ENCODE measurements at regions not wholly inside any gene's neighbourhood (a gene's known extent, or its start where the extent isn't known, plus 50 kb on each side); places are given as distances from the start of the nearest gene placed in this dataset.

- TF ChIP-seq ZSCAN16 (tag by site-specific recombination; IDR thresholded peaks at IDR 0.05) (no peak), ZNF692 (tag by site-specific recombination; IDR thresholded peaks at IDR 0.05) (no peak), ZNF26 (tag by site-specific recombination; IDR thresholded peaks at IDR 0.05) (no peak), KLF9 (tag by site-specific recombination; IDR thresholded peaks at IDR 0.05; ENCODE audit: low read depth) (no peak), ZFP3 (tag by site-specific recombination; IDR thresholded peaks at IDR 0.05; ENCODE audit: low read depth) (no peak), ZNF366 (tag by site-specific recombination; conservative IDR thresholded peaks at IDR 0.05) (no peak), ZNF664 (tag by site-specific recombination; IDR thresholded peaks at IDR 0.05) (no peak), ZNF488 (tag by site-specific recombination; IDR thresholded peaks at IDR 0.05) (no peak)
Measured at GRCh38 chr16:6192532-6192931, 1094.9 kb upstream of the EEF2KMT start (continued).

- H3K27ac ChIP-seq (ENCODE audit: extremely low read depth, low read depth, low read length) = no peak overlapping the region
- no peaks in the 10 kb centered on the region for H3K36me3 ChIP-seq (ENCODE audit: control insufficient read depth in 2 of 2, insufficient read depth in 1 of 2, low read length in 2 of 2)
- no peaks in the 10 kb centered on the region for H3K9me3 ChIP-seq (ENCODE audit: control insufficient read depth, insufficient read depth, low read depth, low read length)
- ChIA-PET CTCF (no interaction called here), POLR2A (no interaction called here)
- no peaks in the 10 kb centered on the region for H3K4me1 ChIP-seq (ENCODE audit: control insufficient read depth, insufficient read depth, low read length)
- H3K4me3 ChIP-seq (ENCODE audit: low read depth, low read length) = no peak overlapping the region
- no peak for TF ChIP-seq TRIM28 (IDR thresholded peaks at IDR 0.05; ENCODE audit: borderline replicate concordance, low read length)
- no peak for TF ChIP-seq ELK4 (IDR thresholded peaks at IDR 0.05; ENCODE audit: borderline replicate concordance, low read depth, low read length)
- TF ChIP-seq ZNF146 (tag by site-specific recombination; IDR thresholded peaks at IDR 0.05) = no peak
- TF ChIP-seq ZNF664 (tag by site-specific recombination; IDR thresholded peaks at IDR 0.05) = no peak
- TF ChIP-seq ZNF248 (tag by site-specific recombination; IDR thresholded peaks at IDR 0.05) = no peak
- no peak for TF ChIP-seq ZNF768 (tag by site-specific recombination; IDR thresholded peaks at IDR 0.05)
- TF ChIP-seq ZNF561 (tag by site-specific recombination; IDR thresholded peaks at IDR 0.05; ENCODE audit: borderline replicate concordance) = no peak
- no peak for TF ChIP-seq ZNF555 (tag by site-specific recombination; conservative IDR thresholded peaks at IDR 0.05)
- TF ChIP-seq ZNF266 (tag by site-specific recombination; IDR thresholded peaks at IDR 0.05; ENCODE audit: low read depth) = no peak
- TF ChIP-seq ZSCAN5A (tag by site-specific recombination; IDR thresholded peaks at IDR 0.05) = no peak
Measured at GRCh38 chr16:6190776-6191175, 1093.2 kb upstream of the EEF2KMT start.

- H3K4me1 ChIP-seq (ENCODE audit: control insufficient read depth, insufficient read depth, low read length) = no peaks in the 10 kb centered on the region
- ChIA-PET POLR2A (no interaction called here), CTCF (no interaction called here)
- TF ChIP-seq ZNF677 (tag by site-specific recombination; IDR thresholded peaks at IDR 0.05) (no peak), SCRT2 (tag by site-specific recombination; IDR thresholded peaks at IDR 0.05) (no peak), ZNF792 (tag by site-specific recombination; IDR thresholded peaks at IDR 0.05) (no peak), ZNF146 (tag by site-specific recombination; IDR thresholded peaks at IDR 0.05) (no peak), ZBTB44 (tag by site-specific recombination; IDR thresholded peaks at IDR 0.05) (no peak), ZNF211 (tag by site-specific recombination; IDR thresholded peaks at IDR 0.05; ENCODE audit: low read depth) (no peak), ZNF394 (tag by site-specific recombination; IDR thresholded peaks at IDR 0.05; ENCODE audit: borderline replicate concordance) (no peak), ZSCAN16 (tag by site-specific recombination; IDR thresholded peaks at IDR 0.05) (no peak)
- H3K4me3 ChIP-seq (ENCODE audit: low read depth, low read length) = no peak overlapping the region
- no peak overlapping the region for H3K27ac ChIP-seq (ENCODE audit: extremely low read depth, low read depth, low read length)
- H3K9me3 ChIP-seq (ENCODE audit: control insufficient read depth, insufficient read depth, low read depth, low read length) = no peaks in the 10 kb centered on the region
- no peaks in the 10 kb centered on the region for H3K36me3 ChIP-seq (ENCODE audit: control insufficient read depth in 2 of 2, insufficient read depth in 1 of 2, low read length in 2 of 2)
Measured at GRCh38 chr16:6189216-6189615, 1091.6 kb upstream of the EEF2KMT start.

Measured in HEK293 (cell line).